Vagina (tissue), 2 donors: ENCODE measurements at regions not wholly inside any gene's neighbourhood (a gene's known extent, or its start where the extent isn't known, plus 50 kb on each side); places are given as distances from the start of the nearest gene placed in this dataset.

Experiments used
- CTCF ChIP-seq, 3 experiments: fragments of 450-650 bp in 2 of 3; fragments of 200-600 bp in 1 of 3; sonication (generic) in 1 of 3; IDR thresholded peaks; one replicate each; pipeline ENCODE4 v1.5.1; 2017 to 2019; ENCODE audit warnings: antibody characterized with exemption in 3 of 3, mild to moderate bottlenecking in 2 of 3, moderate library complexity in 2 of 3
- POLR2A ChIP-seq, 2 donors: fragments of 450-650 bp; IDR thresholded peaks; one replicate each; pipeline ENCODE4 v1.6.1; 2017; ENCODE audit warnings: antibody characterized with exemption in 2 of 2, mild to moderate bottlenecking in 2 of 2, moderate library complexity in 2 of 2

DNA sequence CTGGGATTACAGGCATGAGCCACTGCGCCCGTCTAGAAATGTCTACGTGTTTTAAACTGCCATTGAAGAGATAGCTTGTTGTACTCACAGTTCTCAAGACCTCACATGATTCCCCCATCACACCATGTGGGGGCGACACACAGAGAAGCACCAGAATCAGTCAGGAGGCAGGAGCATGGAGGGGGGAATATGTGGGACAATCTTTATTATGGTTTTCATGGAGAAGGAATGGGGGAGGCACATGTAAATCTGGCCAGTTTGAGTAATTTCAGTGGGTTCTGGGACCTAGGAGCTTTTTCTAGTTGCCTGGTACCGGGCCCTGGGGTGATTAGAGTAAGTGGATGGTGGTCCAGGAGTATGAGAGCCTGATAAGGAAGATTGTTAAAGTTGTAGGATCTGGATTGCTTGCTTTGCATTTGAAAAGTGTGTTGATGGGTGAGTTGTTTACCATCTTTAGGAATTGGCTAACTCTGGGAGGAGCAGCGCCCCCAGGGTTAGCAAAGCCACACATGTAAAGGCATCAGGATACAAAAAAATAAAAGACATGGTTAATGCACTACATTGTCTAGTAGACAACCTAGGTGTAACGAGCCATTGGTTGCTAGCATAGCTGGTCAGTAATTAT, 85.4 kb upstream of the SLC13A1 start:
- TF ChIP-seq CTCF (IDR thresholded peaks at IDR 0.05): no peak
- no peak for TF ChIP-seq POLR2A (IDR thresholded peaks at IDR 0.05)
